Astrocyte (in vitro differentiated cells and primary cell): ENCODE measurements at regions not wholly inside any gene's neighbourhood (a gene's known extent, or its start where the extent isn't known, plus 50 kb on each side); places are given as distances from the start of the nearest gene placed in this dataset.

Experiments
- EZH2 ChIP-seq: IDR thresholded peaks from 2 replicates; pipeline ENCODE4 v1.6.1; 2012; ENCODE audit warnings: mild to moderate bottlenecking, low read length, inconsistent platforms; ENCODE audit not compliant: insufficient read depth
- TF ChIP-seq, protein P1 (sequence below): IDR thresholded peaks from 2 replicates; pipeline ENCODE4 v1.5.1; 2011; ENCODE audit warnings: low read depth, mild to moderate bottlenecking, inconsistent platforms, low read length, moderate library complexity; ENCODE audit not compliant: insufficient read depth

DNA sequence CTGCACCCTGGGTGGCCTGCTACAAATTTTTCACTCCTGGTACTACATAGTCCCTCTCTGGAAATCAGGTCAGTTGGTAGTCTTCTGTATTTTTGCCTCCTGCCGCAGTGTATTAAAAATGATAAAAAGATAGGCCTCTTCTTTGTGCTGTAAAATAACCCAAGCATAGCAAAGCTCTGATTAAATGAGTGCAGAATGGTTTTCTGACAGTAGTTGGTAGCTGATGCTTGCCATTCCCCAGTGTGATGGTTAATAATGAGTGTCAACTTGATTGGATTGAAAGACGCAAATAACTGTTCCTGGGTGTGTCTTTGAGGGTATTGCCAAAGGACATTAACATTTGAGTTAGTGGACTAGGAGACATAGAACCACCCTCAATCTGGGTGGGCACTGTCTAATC, 264.4 kb upstream of the ZNF717 start:
- TF ChIP-seq EZH2: no peak
- TF ChIP-seq, protein P1, sequence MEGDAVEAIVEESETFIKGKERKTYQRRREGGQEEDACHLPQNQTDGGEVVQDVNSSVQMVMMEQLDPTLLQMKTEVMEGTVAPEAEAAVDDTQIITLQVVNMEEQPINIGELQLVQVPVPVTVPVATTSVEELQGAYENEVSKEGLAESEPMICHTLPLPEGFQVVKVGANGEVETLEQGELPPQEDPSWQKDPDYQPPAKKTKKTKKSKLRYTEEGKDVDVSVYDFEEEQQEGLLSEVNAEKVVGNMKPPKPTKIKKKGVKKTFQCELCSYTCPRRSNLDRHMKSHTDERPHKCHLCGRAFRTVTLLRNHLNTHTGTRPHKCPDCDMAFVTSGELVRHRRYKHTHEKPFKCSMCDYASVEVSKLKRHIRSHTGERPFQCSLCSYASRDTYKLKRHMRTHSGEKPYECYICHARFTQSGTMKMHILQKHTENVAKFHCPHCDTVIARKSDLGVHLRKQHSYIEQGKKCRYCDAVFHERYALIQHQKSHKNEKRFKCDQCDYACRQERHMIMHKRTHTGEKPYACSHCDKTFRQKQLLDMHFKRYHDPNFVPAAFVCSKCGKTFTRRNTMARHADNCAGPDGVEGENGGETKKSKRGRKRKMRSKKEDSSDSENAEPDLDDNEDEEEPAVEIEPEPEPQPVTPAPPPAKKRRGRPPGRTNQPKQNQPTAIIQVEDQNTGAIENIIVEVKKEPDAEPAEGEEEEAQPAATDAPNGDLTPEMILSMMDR: no peak
